MG63 (cell line): ENCODE measurements at regions not wholly inside any gene's neighbourhood (a gene's known extent, or its start where the extent isn't known, plus 50 kb on each side); places are given as distances from the start of the nearest gene placed in this dataset.
A peak's percentile ranks its signal among the peaks of the same experiment; 100 is the strongest.
"Not testable (repeated sequence)": the region's sequence is repeated elsewhere in the genome, so short reads cannot be mapped to it uniquely, and the experiment has no call there.

Experiments
- DNase-seq: peaks from one replicate; pipeline ENCODE4 v3.0.0-alpha.2; 2020
- H3K27me3 ChIP-seq: fragments of 250-450 bp; sonication (Bioruptor Pico); 2 replicates; pipeline ENCODE4 v1.5.1; 2020; ENCODE audit warnings: mild to moderate bottlenecking, moderate library complexity
- H3K36me3 ChIP-seq: fragments of 250-450 bp; sonication (Bioruptor Pico); 2 replicates; pipeline ENCODE4 v1.5.1; 2020; ENCODE audit warnings: mild to moderate bottlenecking, moderate library complexity
- H3K4me3 ChIP-seq: fragments of 250-450 bp; sonication (Bioruptor Pico); 2 replicates; pipeline ENCODE4 v1.5.1; 2020; ENCODE audit warnings: mild to moderate bottlenecking, moderate library complexity
- H3K9me3 ChIP-seq: fragments of 250-450 bp; sonication (Bioruptor Pico); 2 replicates; pipeline ENCODE4 v1.5.1; 2020; ENCODE audit warnings: mild to moderate bottlenecking, moderate library complexity

GRCh38 chr13:50539791-50540530, 303.5 kb downstream of the DLEU7 start:
- H3K9me3 ChIP-seq: peaks cover 15% of the 10 kb centered on the region

GRCh38 chr13:50543141-50543540, 300.4 kb downstream of the DLEU7 start:
- Histone ChIP-seq H3K9me3 (peaks cover 5% of the 10 kb centered on the region), H3K4me3 (no peak overlapping the region)
- no peak for DNase-seq

More at GRCh38 chr13:50539791-50540530, 303.5 kb downstream of the DLEU7 start:
- Histone ChIP-seq H3K27me3 (no peaks in the 10 kb centered on the region), H3K4me3 (no peak overlapping the region), H3K36me3 (no peaks in the 10 kb centered on the region)
- DNase-seq: no peak

GRCh38 chr13:50543782-50544181, 299.7 kb downstream of the DLEU7 start:
- DNase-seq: peak; percentile 77
- H3K4me3 ChIP-seq: no peak overlapping the region

More at GRCh38 chr13:50543141-50543540, 300.4 kb downstream of the DLEU7 start:
- H3K27me3 ChIP-seq: no peaks in the 10 kb centered on the region
- H3K36me3 ChIP-seq: no peaks in the 10 kb centered on the region

GRCh38 chr13:50544211-50544610, 299.3 kb downstream of the DLEU7 start:
- Histone ChIP-seq H3K9me3 (no peaks in the 10 kb centered on the region), H3K4me3 (no peak overlapping the region), H3K36me3 (no peaks in the 10 kb centered on the region), H3K27me3 (no peaks in the 10 kb centered on the region)
- no peak for DNase-seq

More at GRCh38 chr13:50543782-50544181, 299.7 kb downstream of the DLEU7 start:
- H3K36me3 ChIP-seq: no peaks in the 10 kb centered on the region
- H3K27me3 ChIP-seq: no peaks in the 10 kb centered on the region
- H3K9me3 ChIP-seq: peaks cover 2% of the 10 kb centered on the region

GRCh38 chr13:50547175-50547574, 296.3 kb downstream of the DLEU7 start:
- not testable (repeated sequence) for H3K9me3 ChIP-seq, H3K36me3 ChIP-seq, DNase-seq, H3K4me3 ChIP-seq, H3K27me3 ChIP-seq

GRCh38 chr13:50548586-50548985, 294.9 kb downstream of the DLEU7 start:
- Histone ChIP-seq H3K9me3 (no peaks in the 10 kb centered on the region), H3K4me3 (no peak overlapping the region), H3K27me3 (no peaks in the 10 kb centered on the region), H3K36me3 (no peaks in the 10 kb centered on the region)
- no peak for DNase-seq

- Histone ChIP-seq H3K36me3 (no peaks in the 10 kb centered on the region), H3K27me3 (no peaks in the 10 kb centered on the region), H3K4me3 (no peak overlapping the region), H3K9me3 (no peaks in the 10 kb centered on the region)
- DNase-seq: peak; percentile 63
Measured at GRCh38 chr13:50549221-50549942, 294.1 kb downstream of the DLEU7 start.

- H3K9me3 ChIP-seq: no peaks in the 10 kb centered on the region
- H3K36me3 ChIP-seq: no peaks in the 10 kb centered on the region
- H3K27me3 ChIP-seq: no peaks in the 10 kb centered on the region
Measured at GRCh38 chr13:50550151-50550550, 293.3 kb downstream of the DLEU7 start.

GRCh38 chr13:50552424-50552966, 291.0 kb downstream of the DLEU7 start:
- no peaks in the 10 kb centered on the region for H3K9me3 ChIP-seq
- no peaks in the 10 kb centered on the region for H3K27me3 ChIP-seq
- no peak overlapping the region for H3K4me3 ChIP-seq
- H3K36me3 ChIP-seq: no peaks in the 10 kb centered on the region
- DNase-seq: no peak

More at GRCh38 chr13:50550151-50550550, 293.3 kb downstream of the DLEU7 start:
- no peak for DNase-seq
- H3K4me3 ChIP-seq: no peak overlapping the region

GRCh38 chr13:50561739-50562138, 281.8 kb downstream of the DLEU7 start:
- no peaks in the 10 kb centered on the region for H3K27me3 ChIP-seq
- H3K36me3 ChIP-seq: no peaks in the 10 kb centered on the region
- no peak for DNase-seq
- H3K4me3 ChIP-seq: no peak overlapping the region
- H3K9me3 ChIP-seq: no peaks in the 10 kb centered on the region; the same call in 1 of the 2 replicates

- no peaks in the 10 kb centered on the region for H3K27me3 ChIP-seq
Measured at GRCh38 chr13:50566646-50567045, 276.8 kb downstream of the DLEU7 start.

GRCh38 chr13:50572129-50572528, 271.4 kb downstream of the DLEU7 start:
- DNase-seq: no peak

More at GRCh38 chr13:50566646-50567045, 276.8 kb downstream of the DLEU7 start:
- Histone ChIP-seq H3K9me3 (no peaks in the 10 kb centered on the region; the same call in 1 of the 2 replicates), H3K36me3 (no peaks in the 10 kb centered on the region), H3K4me3 (no peak overlapping the region)
- DNase-seq: no peak

GRCh38 chr13:50573066-50573465, 270.4 kb downstream of the DLEU7 start:
- no peaks in the 10 kb centered on the region for H3K27me3 ChIP-seq
- H3K4me3 ChIP-seq: no peak overlapping the region
- H3K9me3 ChIP-seq: no peaks in the 10 kb centered on the region
- H3K36me3 ChIP-seq: no peaks in the 10 kb centered on the region
- no peak for DNase-seq

More at GRCh38 chr13:50572129-50572528, 271.4 kb downstream of the DLEU7 start:
- Histone ChIP-seq H3K27me3 (no peaks in the 10 kb centered on the region), H3K9me3 (no peaks in the 10 kb centered on the region), H3K36me3 (no peaks in the 10 kb centered on the region), H3K4me3 (no peak overlapping the region)

GRCh38 chr13:50574731-50575130, 268.8 kb downstream of the DLEU7 start:
- no peaks in the 10 kb centered on the region for H3K36me3 ChIP-seq
- DNase-seq: peak; percentile 56
- H3K9me3 ChIP-seq: no peaks in the 10 kb centered on the region
- no peaks in the 10 kb centered on the region for H3K27me3 ChIP-seq
- H3K4me3 ChIP-seq: no peak overlapping the region

GRCh38 chr13:50575138-50575537, 268.4 kb downstream of the DLEU7 start:
- H3K9me3 ChIP-seq: no peaks in the 10 kb centered on the region
- no peaks in the 10 kb centered on the region for H3K36me3 ChIP-seq
- H3K4me3 ChIP-seq: no peak overlapping the region
- DNase-seq: no peak
- no peaks in the 10 kb centered on the region for H3K27me3 ChIP-seq

- peak; percentile 57 for DNase-seq
- H3K36me3 ChIP-seq: no peaks in the 10 kb centered on the region
- H3K9me3 ChIP-seq: no peaks in the 10 kb centered on the region
- no peaks in the 10 kb centered on the region for H3K27me3 ChIP-seq
- H3K4me3 ChIP-seq: no peak overlapping the region
Measured at GRCh38 chr13:50576156-50576555, 267.3 kb downstream of the DLEU7 start.

GRCh38 chr13:50577806-50578205, 265.7 kb downstream of the DLEU7 start:
- Histone ChIP-seq H3K27me3 (no peaks in the 10 kb centered on the region), H3K9me3 (no peaks in the 10 kb centered on the region), H3K36me3 (no peaks in the 10 kb centered on the region), H3K4me3 (no peak overlapping the region)
- DNase-seq: no peak
